Heart left ventricle (tissue), 16 donors: ENCODE measurements at regions not wholly inside any gene's neighbourhood (a gene's known extent, or its start where the extent isn't known, plus 50 kb on each side); places are given as distances from the start of the nearest gene placed in this dataset.

ENCODE experiments used
- ATAC-seq, 4 donors: fragments of 200-7000 bp; cut with Tn5 transposase; one replicate each; pipeline ENCODE4 v1.9.1; 2020 to 2022; ENCODE audit warnings: moderate library complexity in 4 of 4, mild to moderate bottlenecking in 3 of 4, moderate number of reproducible peaks in 1 of 4
- DNase-seq, 5 donors: peaks; one replicate each; pipeline ENCODE4 v3.0.0-alpha.2; 2020
- H3K27ac ChIP-seq, 12 donors: fragments of 200-600 bp; sonication (generic) in 4 of 12; one replicate each; pipeline versions ENCODE4 v1.5.0 to v1.8.0; 2016 to 2022; ENCODE audit warnings: mild to moderate bottlenecking in 2 of 12
- H3K27me3 ChIP-seq, 9 donors: fragments of 200-600 bp; sonication (generic) in 2 of 9; one replicate each; pipeline versions ENCODE4 v1.5.1 to v1.8.0; 2016 to 2022; ENCODE audit warnings: mild to moderate bottlenecking in 3 of 9
- H3K36me3 ChIP-seq, 9 donors: fragments of 200-600 bp; sonication (generic) in 2 of 9; one replicate each; pipeline versions ENCODE4 v1.5.0 to v1.8.0; 2018 to 2022; ENCODE audit warnings: mild to moderate bottlenecking in 2 of 9
- H3K4me1 ChIP-seq, 12 donors: fragments of 200-600 bp; sonication (generic) in 4 of 12; one replicate each; pipeline versions ENCODE4 v1.5.0 to v1.8.0; 2016 to 2022; ENCODE audit warnings: mild to moderate bottlenecking in 3 of 12
- H3K4me3 ChIP-seq, 12 donors: fragments of 200-600 bp; sonication (generic) in 4 of 12; one replicate each; pipeline versions ENCODE4 v1.5.0 to v1.8.0; 2017 to 2022; ENCODE audit warnings: mild to moderate bottlenecking in 9 of 12, moderate library complexity in 4 of 12
- H3K9me3 ChIP-seq, 12 donors: fragments of 200-600 bp; sonication (generic) in 4 of 12; one replicate each; pipeline versions ENCODE4 v1.5.0 to v1.8.0; 2016 to 2022; ENCODE audit warnings: mild to moderate bottlenecking in 1 of 12
- CTCF ChIP-seq, 12 donors: fragments of 200-600 bp; sonication (generic) in 4 of 12; IDR thresholded peaks; one replicate each; pipeline versions ENCODE4 v1.5.0 to v1.8.0; 2018 to 2022; ENCODE audit warnings: antibody characterized with exemption in 12 of 12, mild to moderate bottlenecking in 5 of 12
- POLR2A ChIP-seq, 2 donors: fragments of 450-650 bp; IDR thresholded peaks; one replicate each; pipeline ENCODE4 v1.6.1; 2017; ENCODE audit warnings: antibody characterized with exemption in 2 of 2, mild to moderate bottlenecking in 2 of 2, moderate library complexity in 2 of 2
- WGBS, 4 donors: extraction: QIAGEN DNeasy Blood & Tissue Kit in 2 of 4; methylation state at CpG; one replicate each; pipeline versions ENCODE4 v1.1.5 to v1.1.7; 2013 to 2018; 5-methylcytosine and 5-hydroxymethylcytosine counted together
- intact Hi-C, 10 donors: fragments of 100-400 bp; cut with DNase I; formaldehyde crosslinking; loops; one replicate each; pipeline versions ENCODE4 v1.11.1 to v1.14.2; 2022
- donor health status: ischemic (EF 13 %, LVEDD 7.1; RV severe dilation, severe dysfunction).
- donor health status: healthy with polysubstance abuse.
- donor health status: DM: no; HTN: yes; CAD: no.
- donor health status: DM: no; HTN: no; CAD: no.
- donor health status: ischemic (EF 25% LVEDD 6.9; RV normal size, moderate dysfunction).
- donor health status: ischemic (EF 25% LVEDD 5.7; RV mildly dilated, moderate dysfunction).
- donor health status: healthy.
- donor health status: DM: yes; HTN: yes; CAD: no.
- donor health status: ischemic (EF 35%, LVEDD 5.7; RV mildly dilated, moderate dysfunction).
- donor health status: nonischemic (EF 11% LVEDD 7.7; RV severe dilation, severe dysfunction).
- donor health status: DM: yes; HTN: yes; CAD: no.
- donor health status: PGD.
- donor health status: ischemic (EF 29% LVEDD 5.4; RV normal size, mild dysfunction).
- donor health status: nonischemic (EF 23%, LVEDD 6.1; RV moderate dilation, normal function).

DNA sequence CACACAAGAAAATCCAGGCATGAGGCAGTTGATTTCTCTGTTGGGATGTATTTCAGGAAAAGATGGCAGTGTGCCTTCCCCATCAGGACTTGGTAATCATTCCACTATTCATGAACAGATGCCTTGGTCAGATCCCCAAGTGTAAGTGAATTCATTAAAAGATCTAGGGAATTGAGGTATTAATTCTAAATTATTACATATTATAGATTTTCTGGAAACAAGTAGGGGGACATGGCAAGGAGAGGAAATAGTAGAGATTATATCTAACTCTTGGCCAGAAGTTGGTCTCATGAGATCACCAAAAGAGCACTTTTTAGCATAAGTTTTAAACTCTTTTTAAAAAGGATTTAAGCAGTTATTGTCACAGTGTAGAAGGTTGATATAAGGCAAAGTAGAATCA is 74.4 kb upstream of the MDFIC2 start:
- intact Hi-C loops, result no loop called here
- no peak overlapping the region for H3K4me3 ChIP-seq
- DNase-seq, result no peak
- H3K36me3 ChIP-seq, result no peaks in the 10 kb centered on the region
- no peak overlapping the region for H3K27ac ChIP-seq
- no peak for TF ChIP-seq POLR2A (IDR thresholded peaks at IDR 0.05)
- TF ChIP-seq CTCF (IDR thresholded peaks at IDR 0.05), result no peak
- no peaks in the 10 kb centered on the region for H3K4me1 ChIP-seq
- no peak for ATAC-seq
- H3K27me3 ChIP-seq, result peaks cover 0 to 8% (median 0%) of the 10 kb centered on the region in 9 donors
- H3K9me3 ChIP-seq, result peaks cover 0 to 9% (median 0%) of the 10 kb centered on the region in 12 donors

DNA sequence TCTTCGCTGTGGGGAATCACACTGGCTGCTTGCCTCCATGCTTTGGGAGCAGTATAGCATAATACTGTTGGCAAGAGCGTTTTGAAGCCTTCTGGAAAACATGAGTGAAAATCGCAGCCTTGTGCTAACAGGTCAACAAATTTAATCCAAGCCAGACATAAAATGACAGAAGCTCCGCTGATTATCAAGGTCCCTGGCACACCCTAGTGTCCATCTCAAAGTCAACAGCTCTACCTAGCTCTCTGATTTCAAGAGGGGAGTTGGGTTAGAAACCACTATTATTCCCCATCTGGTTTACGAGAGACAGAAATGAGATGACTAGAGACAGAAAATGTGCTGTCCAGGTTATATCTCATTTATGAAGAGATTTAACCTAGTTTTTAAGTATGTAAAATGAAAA is 73.6 kb upstream of the MDFIC2 start:
- TF ChIP-seq POLR2A (IDR thresholded peaks at IDR 0.05) (no peak), CTCF (IDR thresholded peaks at IDR 0.05) (no peak)
- no peak overlapping the region for H3K27ac ChIP-seq
- intact Hi-C loops, result no loop called here
- peaks cover 0 to 9% (median 0%) of the 10 kb centered on the region in 12 donors for H3K9me3 ChIP-seq
- DNase-seq, result no peak
- no peak for ATAC-seq
- 75 to 88% (median 86%) methylated on average over 5 of the region's 5 CpGs for WGBS, 4 donors
- H3K4me1 ChIP-seq, result no peaks in the 10 kb centered on the region
- peaks cover 0 to 8% (median 0%) of the 10 kb centered on the region in 9 donors for H3K27me3 ChIP-seq
- no peaks in the 10 kb centered on the region for H3K36me3 ChIP-seq
- H3K4me3 ChIP-seq, result no peak overlapping the region

DNA sequence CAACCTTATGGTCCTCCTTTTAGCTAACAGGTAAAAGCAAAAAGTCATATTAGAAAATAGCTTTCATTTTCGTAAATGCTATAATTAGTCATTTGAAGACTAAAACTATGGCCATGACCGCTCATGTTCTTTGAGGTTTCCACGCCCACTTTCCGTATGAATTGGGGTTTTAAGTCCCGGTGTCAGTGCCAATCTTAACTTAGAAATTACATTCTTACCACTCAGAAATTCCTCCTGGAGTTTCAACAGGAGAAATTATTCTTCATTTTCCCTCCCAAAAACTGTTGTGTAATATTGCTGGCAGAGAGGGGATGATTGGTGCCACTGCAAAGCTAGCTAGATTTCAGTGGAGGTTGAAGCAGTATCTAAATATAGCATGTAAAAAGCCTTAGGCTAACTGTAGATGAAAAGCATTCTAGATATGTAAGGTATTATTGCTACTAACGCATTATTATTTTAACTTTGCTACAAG is 71.0 kb upstream of the MDFIC2 start:
- DNase-seq, result no peak
- 78 to 83% (median 81%) methylated on average over 6 of the region's 6 CpGs for WGBS, 4 donors
- Histone ChIP-seq H3K27me3 (peaks cover 0 to 8% (median 0%) of the 10 kb centered on the region in 9 donors), H3K4me3 (no peak overlapping the region), H3K4me1 (no peaks in the 10 kb centered on the region), H3K36me3 (no peaks in the 10 kb centered on the region), H3K27ac (no peak overlapping the region), H3K9me3 (peaks cover 0 to 2% (median 0%) of the 10 kb centered on the region in 12 donors)
- intact Hi-C loops, result no loop called here
- no peak for TF ChIP-seq CTCF (IDR thresholded peaks at IDR 0.05)
- no peak for ATAC-seq

DNA sequence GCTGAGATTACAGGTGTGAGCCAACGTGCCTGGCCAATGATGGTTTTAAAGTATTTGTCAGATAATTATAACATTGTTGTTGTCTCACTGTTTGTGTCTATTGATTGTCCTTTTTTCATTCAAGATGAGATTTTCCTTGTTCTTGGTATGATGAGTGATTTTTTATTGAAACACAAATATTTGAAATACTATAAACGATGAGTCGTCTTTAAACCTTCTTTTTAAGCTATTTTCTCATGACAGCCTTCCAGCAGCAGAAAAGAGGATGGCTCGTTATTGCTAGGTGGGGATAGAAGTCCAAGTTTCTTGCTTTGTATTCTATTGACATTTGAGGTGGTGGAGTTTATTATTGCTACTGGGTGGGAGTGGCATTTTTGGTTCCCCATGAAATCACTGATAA is 61.7 kb upstream of the MDFIC2 start:
- 77 to 83% (median 79%) methylated on average over 4 of the region's 4 CpGs for WGBS, 4 donors
- intact Hi-C loops, result no loop called here
- no peaks in the 10 kb centered on the region for H3K27me3 ChIP-seq
- H3K4me3 ChIP-seq, result no peak overlapping the region
- H3K4me1 ChIP-seq, result no peaks in the 10 kb centered on the region
- DNase-seq, result no peak
- peaks cover 0 to 7% (median 0%) of the 10 kb centered on the region in 12 donors for H3K9me3 ChIP-seq
- no peak for TF ChIP-seq POLR2A (IDR thresholded peaks at IDR 0.05)
- TF ChIP-seq CTCF (IDR thresholded peaks at IDR 0.05), result no peak
- H3K27ac ChIP-seq, result no peak overlapping the region
- ATAC-seq, result no peak
- no peaks in the 10 kb centered on the region for H3K36me3 ChIP-seq
